Body of pancreas (tissue), 4 donors: ENCODE measurements at regions not wholly inside any gene's neighbourhood (a gene's known extent, or its start where the extent isn't known, plus 50 kb on each side); places are given as distances from the start of the nearest gene placed in this dataset.

ENCODE experiments used
- ATAC-seq: fragments of 150-250 bp; one replicate; pipeline ENCODE4 v1.9.1; 2016
- DNase-seq, 4 donors: peaks; one replicate each; pipeline ENCODE4 v3.0.0-alpha.2; 2019
- H3K27ac ChIP-seq, 4 donors: fragments of 200-600 bp; sonication (generic); 1 replicate in 3 of 4; 2 replicates in 1 of 4; pipeline versions ENCODE4 v1.5.1 to v1.6.1; 2016 to 2019; ENCODE audit warnings: mild to moderate bottlenecking in 1 of 4, mixed read lengths in 1 of 4, moderate library complexity in 1 of 4
- H3K27me3 ChIP-seq, 2 donors: fragments of 200-600 bp; sonication (generic); one replicate each; pipeline ENCODE4 v1.6.0; 2016; ENCODE audit warnings: mild to moderate bottlenecking in 1 of 2
- H3K36me3 ChIP-seq, 2 donors: fragments of 200-600 bp; sonication (generic); replicated peaks in 1 of 2; 2 replicates each; pipeline ENCODE4 v1.5.1; 2016; ENCODE audit warnings: low read depth in 2 of 2; ENCODE audit not compliant: insufficient read depth in 1 of 2
- H3K4me1 ChIP-seq: fragments of 200-600 bp; sonication (generic); one replicate; pipeline ENCODE4 v1.6.0; 2016
- H3K4me3 ChIP-seq, 2 donors: fragments of 200-600 bp; sonication (generic); 1 replicate in 1 of 2; 2 replicates in 1 of 2; pipeline ENCODE4 v1.5.1; 2016 to 2019
- H3K9me3 ChIP-seq, 3 donors: fragments of 200-600 bp; sonication (generic); 1 replicate in 2 of 3; 2 replicates in 1 of 3; pipeline ENCODE4 v1.5.1; 2016
- CTCF ChIP-seq, 7 experiments: fragments of 450-650 bp in 4 of 7; fragments of 200-600 bp in 3 of 7; sonication (generic) in 3 of 7; IDR thresholded peaks; one replicate each; pipeline ENCODE4 v1.5.1; 2016 to 2019; ENCODE audit warnings: antibody characterized with exemption in 7 of 7
- POLR2A ChIP-seq, 3 donors: fragments of 450-650 bp; IDR thresholded peaks; one replicate each; pipeline ENCODE4 v1.6.1; 2016; ENCODE audit warnings: antibody characterized with exemption in 3 of 3, mild to moderate bottlenecking in 2 of 3
- WGBS, 2 donors: methylation state at CpG; one replicate each; pipeline ENCODE4 v1.1.5; 2017; 5-methylcytosine and 5-hydroxymethylcytosine counted together
- intact Hi-C: fragments of 100-400 bp; cut with DNase I; formaldehyde crosslinking; loops from one replicate; pipeline ENCODE4 v1.15.1; 2023

GRCh38 chr18:41540237-41540871 lies 414.7 kb upstream of the PIK3C3 start:
- WGBS, 2 donors = 43 to 55% methylated on average over 3 of the region's 3 CpGs
- no peaks in the 10 kb centered on the region for H3K36me3 ChIP-seq
- ATAC-seq = no peak
- no peak overlapping the region for H3K4me3 ChIP-seq
- no peak for DNase-seq
- H3K4me1 ChIP-seq = no peaks in the 10 kb centered on the region
- TF ChIP-seq POLR2A (IDR thresholded peaks at IDR 0.05) (no peak), CTCF (IDR thresholded peaks at IDR 0.05) (no peak)
- H3K9me3 ChIP-seq = no peaks in the 10 kb centered on the region
- intact Hi-C loops = no loop called here
- no peak overlapping the region for H3K27ac ChIP-seq
- no peaks in the 10 kb centered on the region for H3K27me3 ChIP-seq

GRCh38 chr18:41538751-41539150 lies 416.3 kb upstream of the PIK3C3 start:
- Histone ChIP-seq H3K9me3 (no peaks in the 10 kb centered on the region), H3K4me1 (no peaks in the 10 kb centered on the region), H3K36me3 (no peaks in the 10 kb centered on the region), H3K27me3 (no peaks in the 10 kb centered on the region), H3K27ac (no peak overlapping the region), H3K4me3 (no peak overlapping the region)
- TF ChIP-seq CTCF (IDR thresholded peaks at IDR 0.05) (no peak), POLR2A (IDR thresholded peaks at IDR 0.05) (no peak)
- intact Hi-C loops = no loop called here
- ATAC-seq = no peak
- WGBS, 2 donors = 56 to 78% methylated on average over 2 of the region's 2 CpGs
- no peak for DNase-seq

- intact Hi-C loops = no loop called here
- no peak overlapping the region for H3K27ac ChIP-seq
- no peaks in the 10 kb centered on the region for H3K27me3 ChIP-seq
- TF ChIP-seq CTCF (IDR thresholded peaks at IDR 0.05) (no peak), POLR2A (IDR thresholded peaks at IDR 0.05) (no peak)
- 11 to 30% methylated on average over 3 of the region's 3 CpGs for WGBS, 2 donors
- no peak for ATAC-seq
- DNase-seq = no peak
- H3K36me3 ChIP-seq = no peaks in the 10 kb centered on the region
- no peak overlapping the region for H3K4me3 ChIP-seq
- H3K4me1 ChIP-seq = no peaks in the 10 kb centered on the region
- no peaks in the 10 kb centered on the region for H3K9me3 ChIP-seq
Measured at GRCh38 chr18:41537666-41538065, 417.4 kb upstream of the PIK3C3 start.

GRCh38 chr18:41532344-41533086 lies 422.5 kb upstream of the PIK3C3 start:
- no peak overlapping the region for H3K27ac ChIP-seq
- no peak for TF ChIP-seq CTCF (IDR thresholded peaks at IDR 0.05)
- no peak for TF ChIP-seq POLR2A (IDR thresholded peaks at IDR 0.05)
- intact Hi-C loops = no loop called here
- H3K9me3 ChIP-seq = no peaks in the 10 kb centered on the region
- H3K36me3 ChIP-seq = no peaks in the 10 kb centered on the region
- H3K27me3 ChIP-seq = no peaks in the 10 kb centered on the region
- H3K4me3 ChIP-seq = no peak overlapping the region
- H3K4me1 ChIP-seq = no peaks in the 10 kb centered on the region
- ATAC-seq (no peak), DNase-seq (no peak)
- WGBS, 2 donors = 41 to 45% methylated on average over 6 of the region's 6 CpGs

GRCh38 chr18:41530970-41531369 lies 424.1 kb upstream of the PIK3C3 start:
- no peaks in the 10 kb centered on the region for H3K4me1 ChIP-seq
- H3K27ac ChIP-seq = no peak overlapping the region

More at GRCh38 chr18:41530970-41531369, 424.1 kb upstream of the PIK3C3 start:
- 65 to 83% methylated on average over 1 of the region's 1 CpG for WGBS, 2 donors
- no peaks in the 10 kb centered on the region for H3K9me3 ChIP-seq
- H3K27me3 ChIP-seq = no peaks in the 10 kb centered on the region
- DNase-seq (no peak), ATAC-seq (no peak)
- no peak overlapping the region for H3K4me3 ChIP-seq
- no peaks in the 10 kb centered on the region for H3K36me3 ChIP-seq
- TF ChIP-seq POLR2A (IDR thresholded peaks at IDR 0.05) (no peak), CTCF (IDR thresholded peaks at IDR 0.05) (no peak)
- intact Hi-C loops = no loop called here
